Tibial nerve (tissue), 4 donors: ENCODE measurements at regions not wholly inside any gene's neighbourhood (a gene's known extent, or its start where the extent isn't known, plus 50 kb on each side); places are given as distances from the start of the nearest gene placed in this dataset.

Source experiments
- DNase-seq, 2 donors: peaks; one replicate each; pipeline ENCODE4 v3.0.0-alpha.2; 2019; ENCODE audit warnings: low spot score in 2 of 2
- H3K27ac ChIP-seq, 4 donors: fragments of 200-600 bp; sonication (generic) in 3 of 4; one replicate each; pipeline ENCODE4 v1.5.1; 2017 to 2019; ENCODE audit warnings: mild to moderate bottlenecking in 1 of 4
- H3K27me3 ChIP-seq, 2 donors: fragments of 200-600 bp; sonication (generic) in 1 of 2; one replicate each; pipeline versions ENCODE4 v1.5.1 to v1.6.0; 2017 to 2019
- H3K36me3 ChIP-seq, 3 donors: fragments of 200-600 bp; sonication (generic); one replicate each; pipeline ENCODE4 v1.5.1; 2018 to 2019
- H3K4me1 ChIP-seq, 4 donors: fragments of 200-600 bp; sonication (generic) in 3 of 4; one replicate each; pipeline ENCODE4 v1.5.1; 2017 to 2019
- H3K4me3 ChIP-seq, 4 donors: fragments of 200-600 bp; sonication (generic) in 3 of 4; one replicate each; pipeline ENCODE4 v1.5.1; 2017 to 2019; ENCODE audit warnings: mild to moderate bottlenecking in 1 of 4, moderate library complexity in 1 of 4
- H3K9me3 ChIP-seq, 4 donors: fragments of 200-600 bp; sonication (generic) in 3 of 4; one replicate each; pipeline ENCODE4 v1.5.1; 2017 to 2019
- CTCF ChIP-seq, 5 experiments: fragments of 200-600 bp in 3 of 5; fragments of 450-650 bp in 2 of 5; sonication (generic) in 3 of 5; IDR thresholded peaks; one replicate each; pipeline ENCODE4 v1.5.1; 2016 to 2019; ENCODE audit warnings: antibody characterized with exemption in 5 of 5, mild to moderate bottlenecking in 3 of 5, moderate library complexity in 2 of 5
- EP300 ChIP-seq, 2 donors: sonication (generic); formaldehyde crosslinking; IDR thresholded peaks; one replicate each; pipeline ENCODE4 v1.6.1; 2017; ENCODE audit warnings: antibody characterized with exemption in 2 of 2, mild to moderate bottlenecking in 1 of 2
- POLR2A ChIP-seq, 2 donors: fragments of 450-650 bp; IDR thresholded peaks; one replicate each; pipeline ENCODE4 v1.6.1; 2017; ENCODE audit warnings: antibody characterized with exemption in 2 of 2, mild to moderate bottlenecking in 2 of 2, moderate library complexity in 2 of 2
- WGBS, 2 donors: methylation state at CpG; one replicate each; pipeline ENCODE4 v1.1.5; 2018; 5-methylcytosine and 5-hydroxymethylcytosine counted together

- Histone ChIP-seq H3K27ac (no peak overlapping the region), H3K36me3 (no peaks in the 10 kb centered on the region), H3K27me3 (no peaks in the 10 kb centered on the region), H3K4me3 (no peak overlapping the region), H3K9me3 (peaks cover 0 to 4% (median 0%) of the 10 kb centered on the region in 4 donors), H3K4me1 (no peaks in the 10 kb centered on the region)
- TF ChIP-seq POLR2A (IDR thresholded peaks at IDR 0.05), result no peak
- no peak for TF ChIP-seq EP300 (IDR thresholded peaks at IDR 0.05)
- TF ChIP-seq CTCF (IDR thresholded peaks at IDR 0.05), result no peak
- DNase-seq, result no peak
Observed at GRCh38 chr11:92125321-92125720, 99.3 kb upstream of the FAT3 start.

- Histone ChIP-seq H3K27me3 (no peaks in the 10 kb centered on the region), H3K27ac (no peak overlapping the region), H3K9me3 (peaks cover 0 to 16% (median 2%) of the 10 kb centered on the region in 4 donors), H3K4me1 (no peaks in the 10 kb centered on the region), H3K4me3 (no peak overlapping the region), H3K36me3 (no peaks in the 10 kb centered on the region)
- no peak for DNase-seq
- 37 to 46% methylated on average over 1 of the region's 1 CpG for WGBS, 2 donors
- TF ChIP-seq POLR2A (IDR thresholded peaks at IDR 0.05), result no peak
- TF ChIP-seq CTCF (IDR thresholded peaks at IDR 0.05), result no peak
- no peak for TF ChIP-seq EP300 (IDR thresholded peaks at IDR 0.05)
Observed at GRCh38 chr11:92123540-92123939, 101.1 kb upstream of the FAT3 start.

- H3K27me3 ChIP-seq, result no peaks in the 10 kb centered on the region
- H3K4me3 ChIP-seq, result no peak overlapping the region
- H3K9me3 ChIP-seq, result peaks cover 0 to 16% (median 2%) of the 10 kb centered on the region in 4 donors
- H3K4me1 ChIP-seq, result no peaks in the 10 kb centered on the region
- no peaks in the 10 kb centered on the region for H3K36me3 ChIP-seq
- DNase-seq, result no peak
- 27 to 36% methylated on average over 1 of the region's 1 CpG for WGBS, 2 donors
- TF ChIP-seq POLR2A (IDR thresholded peaks at IDR 0.05), result no peak
- TF ChIP-seq CTCF (IDR thresholded peaks at IDR 0.05), result no peak
- no peak for TF ChIP-seq EP300 (IDR thresholded peaks at IDR 0.05)
- H3K27ac ChIP-seq, result no peak overlapping the region
Observed at GRCh38 chr11:92122561-92122960, 102.1 kb upstream of the FAT3 start.

- Histone ChIP-seq H3K4me3 (no peak overlapping the region), H3K27me3 (no peaks in the 10 kb centered on the region), H3K9me3 (peaks cover 0 to 17% (median 1%) of the 10 kb centered on the region in 4 donors), H3K36me3 (no peaks in the 10 kb centered on the region), H3K27ac (no peak overlapping the region), H3K4me1 (no peaks in the 10 kb centered on the region)
- DNase-seq, result no peak
- TF ChIP-seq EP300 (IDR thresholded peaks at IDR 0.05) (no peak), CTCF (IDR thresholded peaks at IDR 0.05) (no peak)
- 70 to 85% methylated on average over 4 of the region's 4 CpGs for WGBS, 2 donors
Observed at GRCh38 chr11:92111287-92111686, 113.3 kb upstream of the FAT3 start.

GRCh38 chr11:92109466-92109865 lies 115.2 kb upstream of the FAT3 start:
- WGBS, 2 donors, result 42% methylated on average over 1 of the region's 1 CpG
- TF ChIP-seq EP300 (IDR thresholded peaks at IDR 0.05) (no peak), POLR2A (IDR thresholded peaks at IDR 0.05) (no peak), CTCF (IDR thresholded peaks at IDR 0.05) (no peak)

More at GRCh38 chr11:92109466-92109865, 115.2 kb upstream of the FAT3 start:
- Histone ChIP-seq H3K36me3 (no peaks in the 10 kb centered on the region), H3K4me1 (no peaks in the 10 kb centered on the region), H3K27ac (no peak overlapping the region), H3K27me3 (no peaks in the 10 kb centered on the region), H3K4me3 (no peak overlapping the region), H3K9me3 (peaks cover 0 to 17% (median 1%) of the 10 kb centered on the region in 4 donors)
- DNase-seq, result no peak
